ENCODE measurements at regions not wholly inside any gene's neighbourhood (a gene's known extent, or its start where the extent isn't known, plus 50 kb on each side); places are given as distances from the start of the nearest gene placed in this dataset.

GRCh38 chr3:11713171-11713570 lies 69.5 kb upstream of the VGLL4 start:
- TF ChIP-seq CTCF (IDR thresholded peaks at IDR 0.05) (no peak), EZH2 (IDR thresholded peaks at IDR 0.05; ENCODE audit: borderline replicate concordance, insufficient read depth, low read depth, low read length, poor library complexity, severe bottlenecking) (no peak)

Measured in B cell (primary cell).